IMR-90 (cell line): ENCODE measurements at regions not wholly inside any gene's neighbourhood (a gene's known extent, or its start where the extent isn't known, plus 50 kb on each side); places are given as distances from the start of the nearest gene placed in this dataset.

Source experiments
- CTCF ChIP-seq: conservative IDR thresholded peaks from 2 replicates; pipeline ENCODE4 v1.5.1; 2012; ENCODE audit warnings: mild to moderate bottlenecking, low read depth, low read length, improper control_type of control experiment
- NFE2L2 ChIP-seq: fragments of 150-350 bp; IDR thresholded peaks from 2 replicates; pipeline ENCODE4 v1.6.1; 2016; ENCODE audit warnings: low read depth, mild to moderate bottlenecking, low read length
- POLR2A ChIP-seq: IDR thresholded peaks from 2 replicates; pipeline ENCODE4 v1.6.1; 2012; ENCODE audit warnings: mild to moderate bottlenecking, low read depth, low read length

- TF ChIP-seq CTCF (no peak), POLR2A (no peak), NFE2L2 (no peak)
Observed at GRCh38 chr1:234938924-234939323, 189.7 kb downstream of the TOMM20 start.
